ENCODE measurements at regions not wholly inside any gene's neighbourhood (a gene's known extent, or its start where the extent isn't known, plus 50 kb on each side); places are given as distances from the start of the nearest gene placed in this dataset.

- ATAC-seq (no peak), DNase-seq (ENCODE audit: low read depth, low spot score) (no peak)
- RAD21 ChIA-PET (ENCODE audit: low non-redundant PET in 1 of 2, low total read pairs in 2 of 2, uncharacterized antibody in 2 of 2, unreplicated experiment in 2 of 2): no interaction called here
- Histone ChIP-seq H2AFZ (ENCODE audit: low read depth, low read length, poor library complexity, severe bottlenecking) (peak overlapping the region; percentile 65), H3K27me3 (ENCODE audit: insufficient read depth, low read length) (no peaks in the 10 kb centered on the region), H4K20me1 (ENCODE audit: insufficient read depth) (no peaks in the 10 kb centered on the region), H3K4me2 (ENCODE audit: low read length) (no peak overlapping the region), H3K9me2 (ENCODE audit: insufficient read depth) (no peaks in the 10 kb centered on the region), H3K4me1 (ENCODE audit: control insufficient read depth in 1 of 2, insufficient read depth in 2 of 2, low read length in 2 of 2) (no peaks in the 10 kb centered on the region), H3K27ac (ENCODE audit: low read depth, low read length) (no peak overlapping the region), H3K9ac (ENCODE audit: low read length) (no peak overlapping the region), H3K9me3 (ENCODE audit: control insufficient read depth in 1 of 2, insufficient read depth in 1 of 2, low read depth in 1 of 2, low read length in 2 of 2) (no peaks in the 10 kb centered on the region), H3K79me2 (ENCODE audit: insufficient read depth, low read length) (no peaks in the 10 kb centered on the region), H3K4me3 (replicated peaks in 1 of 2; ENCODE audit: low read depth in 1 of 2, low read length in 2 of 2) (no peak overlapping the region), H3K36me3 (ENCODE audit: control insufficient read depth in 1 of 2, insufficient read depth in 2 of 2, low read length in 2 of 2) (no peaks in the 10 kb centered on the region)
- POLR2A ChIA-PET: no interaction called here
- TF ChIP-seq EZH2phosphoT487 (IDR thresholded peaks at IDR 0.05; ENCODE audit: borderline replicate concordance) (no peak), RAD21 (IDR thresholded peaks at IDR 0.05; ENCODE audit: low read depth) (no peak), CBX3 (IDR thresholded peaks at IDR 0.05; ENCODE audit: low read depth) (no peak), ZNF274 (IDR thresholded peaks at IDR 0.05; ENCODE audit: low read depth, low read length) (no peak), ZFX (IDR thresholded peaks at IDR 0.05) (no peak), JUND (IDR thresholded peaks at IDR 0.05) (no peak), EZH2 (IDR thresholded peaks at IDR 0.05) (no peak), ELF1 (IDR thresholded peaks at IDR 0.05; ENCODE audit: borderline replicate concordance, low read depth) (no peak), TCF7L2 (IDR thresholded peaks at IDR 0.05; ENCODE audit: borderline replicate concordance, extremely low read depth, insufficient read depth, insufficient read length) (no peak), SIN3A (IDR thresholded peaks at IDR 0.05; ENCODE audit: low read depth) (no peak), POLR2A (IDR thresholded peaks at IDR 0.05; ENCODE audit: borderline replicate concordance, extremely low read depth, insufficient read depth, insufficient read length) (no peak), EGR1 (IDR thresholded peaks at IDR 0.05; ENCODE audit: low read depth) (no peak), SP1 (IDR thresholded peaks at IDR 0.05; ENCODE audit: low read depth) (no peak), CEBPB (IDR thresholded peaks at IDR 0.05; ENCODE audit: low read depth) (no peak), YY1 (IDR thresholded peaks at IDR 0.05; ENCODE audit: extremely low read depth, insufficient replicate concordance, low read depth, low read length) (no peak), CTCF (IDR thresholded peaks at IDR 0.05 in 2 of 3, conservative IDR thresholded peaks at IDR 0.05 in 1 of 3; ENCODE audit: borderline replicate concordance in 1 of 3, insufficient read depth in 1 of 3, low read depth in 2 of 3, low read length in 2 of 3) (no peak), SRF (IDR thresholded peaks at IDR 0.05; ENCODE audit: low read depth) (no peak)
- TF ChIP-seq, protein P1, sequence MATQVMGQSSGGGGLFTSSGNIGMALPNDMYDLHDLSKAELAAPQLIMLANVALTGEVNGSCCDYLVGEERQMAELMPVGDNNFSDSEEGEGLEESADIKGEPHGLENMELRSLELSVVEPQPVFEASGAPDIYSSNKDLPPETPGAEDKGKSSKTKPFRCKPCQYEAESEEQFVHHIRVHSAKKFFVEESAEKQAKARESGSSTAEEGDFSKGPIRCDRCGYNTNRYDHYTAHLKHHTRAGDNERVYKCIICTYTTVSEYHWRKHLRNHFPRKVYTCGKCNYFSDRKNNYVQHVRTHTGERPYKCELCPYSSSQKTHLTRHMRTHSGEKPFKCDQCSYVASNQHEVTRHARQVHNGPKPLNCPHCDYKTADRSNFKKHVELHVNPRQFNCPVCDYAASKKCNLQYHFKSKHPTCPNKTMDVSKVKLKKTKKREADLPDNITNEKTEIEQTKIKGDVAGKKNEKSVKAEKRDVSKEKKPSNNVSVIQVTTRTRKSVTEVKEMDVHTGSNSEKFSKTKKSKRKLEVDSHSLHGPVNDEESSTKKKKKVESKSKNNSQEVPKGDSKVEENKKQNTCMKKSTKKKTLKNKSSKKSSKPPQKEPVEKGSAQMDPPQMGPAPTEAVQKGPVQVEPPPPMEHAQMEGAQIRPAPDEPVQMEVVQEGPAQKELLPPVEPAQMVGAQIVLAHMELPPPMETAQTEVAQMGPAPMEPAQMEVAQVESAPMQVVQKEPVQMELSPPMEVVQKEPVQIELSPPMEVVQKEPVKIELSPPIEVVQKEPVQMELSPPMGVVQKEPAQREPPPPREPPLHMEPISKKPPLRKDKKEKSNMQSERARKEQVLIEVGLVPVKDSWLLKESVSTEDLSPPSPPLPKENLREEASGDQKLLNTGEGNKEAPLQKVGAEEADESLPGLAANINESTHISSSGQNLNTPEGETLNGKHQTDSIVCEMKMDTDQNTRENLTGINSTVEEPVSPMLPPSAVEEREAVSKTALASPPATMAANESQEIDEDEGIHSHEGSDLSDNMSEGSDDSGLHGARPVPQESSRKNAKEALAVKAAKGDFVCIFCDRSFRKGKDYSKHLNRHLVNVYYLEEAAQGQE (IDR thresholded peaks at IDR 0.05; ENCODE audit: low read depth): no peak
- TF ChIP-seq, protein P2, sequence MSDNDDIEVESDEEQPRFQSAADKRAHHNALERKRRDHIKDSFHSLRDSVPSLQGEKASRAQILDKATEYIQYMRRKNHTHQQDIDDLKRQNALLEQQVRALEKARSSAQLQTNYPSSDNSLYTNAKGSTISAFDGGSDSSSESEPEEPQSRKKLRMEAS (IDR thresholded peaks at IDR 0.05): no peak
- TF ChIP-seq, protein P3, sequence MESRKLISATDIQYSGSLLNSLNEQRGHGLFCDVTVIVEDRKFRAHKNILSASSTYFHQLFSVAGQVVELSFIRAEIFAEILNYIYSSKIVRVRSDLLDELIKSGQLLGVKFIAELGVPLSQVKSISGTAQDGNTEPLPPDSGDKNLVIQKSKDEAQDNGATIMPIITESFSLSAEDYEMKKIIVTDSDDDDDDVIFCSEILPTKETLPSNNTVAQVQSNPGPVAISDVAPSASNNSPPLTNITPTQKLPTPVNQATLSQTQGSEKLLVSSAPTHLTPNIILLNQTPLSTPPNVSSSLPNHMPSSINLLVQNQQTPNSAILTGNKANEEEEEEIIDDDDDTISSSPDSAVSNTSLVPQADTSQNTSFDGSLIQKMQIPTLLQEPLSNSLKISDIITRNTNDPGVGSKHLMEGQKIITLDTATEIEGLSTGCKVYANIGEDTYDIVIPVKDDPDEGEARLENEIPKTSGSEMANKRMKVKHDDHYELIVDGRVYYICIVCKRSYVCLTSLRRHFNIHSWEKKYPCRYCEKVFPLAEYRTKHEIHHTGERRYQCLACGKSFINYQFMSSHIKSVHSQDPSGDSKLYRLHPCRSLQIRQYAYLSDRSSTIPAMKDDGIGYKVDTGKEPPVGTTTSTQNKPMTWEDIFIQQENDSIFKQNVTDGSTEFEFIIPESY (IDR thresholded peaks at IDR 0.05; ENCODE audit: extremely low read depth, insufficient replicate concordance, low read length): no peak
- no TSS peak for BruUV-seq (replicated peaks)
- CTCF ChIA-PET: no interaction called here
- intact Hi-C loops (cut with micrococcal nuclease): no loop called here
Observed at GRCh38 chr3:153032891-153033290, 129.1 kb upstream of the RAP2B start.
